ENCODE measurements at regions not wholly inside any gene's neighbourhood (a gene's known extent, or its start where the extent isn't known, plus 50 kb on each side); places are given as distances from the start of the nearest gene placed in this dataset.

GRCh38 chr1:25106352-25106751 lies 126.0 kb downstream of the SYF2 start:
- Histone ChIP-seq H3K4me3 (no peak overlapping the region), H3K27ac (no peak overlapping the region), H3K36me3 (no peaks in the 10 kb centered on the region), H3K4me1 (peaks cover 0 to 4% of the 10 kb centered on the region in 2 donors), H3K27me3 (no peaks in the 10 kb centered on the region), H3K9me3 (no peaks in the 10 kb centered on the region)
- no peak for TF ChIP-seq CTCF (IDR thresholded peaks at IDR 0.05 in 4 of 5, conservative IDR thresholded peaks at IDR 0.05 in 1 of 5)
- TF ChIP-seq POLR2A (IDR thresholded peaks at IDR 0.05) = no peak
- intact Hi-C loops (cut with DNase I; ENCODE audit: low total_unique reads) (no loop called here), in situ Hi-C loops (cut with MboI; ENCODE audit: low sequenced_read_pairs in 4 of 4) (loop anchor here in 1 of 4 donors (10.0 kb wide), 2 partner anchors 172 to 252 kb away; partner anchors contain the start of gene RUNX3)
- DNase-seq = no peak
- ATAC-seq = no peak

- H3K36me3 ChIP-seq = no peaks in the 10 kb centered on the region
- TF ChIP-seq CTCF (IDR thresholded peaks at IDR 0.05 in 4 of 5, conservative IDR thresholded peaks at IDR 0.05 in 1 of 5) (no peak), POLR2A (IDR thresholded peaks at IDR 0.05) (no peak)
- intact Hi-C loops (cut with DNase I; ENCODE audit: low total_unique reads) = no loop called here
- DNase-seq (no peak), ATAC-seq (no peak)
- no peak overlapping the region for H3K27ac ChIP-seq
- no peaks in the 10 kb centered on the region for H3K27me3 ChIP-seq
- no peaks in the 10 kb centered on the region for H3K9me3 ChIP-seq
- in situ Hi-C loops (cut with MboI; ENCODE audit: low sequenced_read_pairs in 4 of 4) = loop anchor here in 1 of 4 donors (10.0 kb wide), 2 partner anchors 171 to 251 kb away; partner anchors contain the start of gene RUNX3
- no peak overlapping the region for H3K4me3 ChIP-seq
- H3K4me1 ChIP-seq = peaks cover 0 to 4% of the 10 kb centered on the region in 2 donors
These were observed 126.5 kb downstream of the SYF2 start for GRCh38 chr1:25105836-25106235.

GRCh38 chr1:25104932-25105561 lies 127.3 kb downstream of the SYF2 start:
- Histone ChIP-seq H3K27ac (no peak overlapping the region), H3K36me3 (no peaks in the 10 kb centered on the region), H3K27me3 (no peaks in the 10 kb centered on the region), H3K4me3 (no peak overlapping the region), H3K9me3 (no peaks in the 10 kb centered on the region), H3K4me1 (peaks cover 0 to 4% of the 10 kb centered on the region in 2 donors)
- no peak for DNase-seq
- no peak for TF ChIP-seq POLR2A (IDR thresholded peaks at IDR 0.05)
- TF ChIP-seq CTCF (IDR thresholded peaks at IDR 0.05 in 4 of 5, conservative IDR thresholded peaks at IDR 0.05 in 1 of 5) = no peak
- intact Hi-C loops (cut with DNase I; ENCODE audit: low total_unique reads) (loop anchor here (5.0 kb wide), 1 partner anchor 68 kb away; no protein-coding TSS in a partner anchor), in situ Hi-C loops (cut with MboI; ENCODE audit: low sequenced_read_pairs in 4 of 4) (loop anchor here in 1 of 4 donors (10.0 kb wide), 2 partner anchors 170 to 250 kb away; partner anchors contain the start of gene RUNX3)
- ATAC-seq = no peak

- DNase-seq = no peak
- in situ Hi-C loops (cut with MboI; ENCODE audit: low sequenced_read_pairs in 4 of 4) = loop anchor here in 1 of 4 donors (10.0 kb wide), 2 partner anchors 168 to 248 kb away; partner anchors contain the start of gene RUNX3
These were observed 129.0 kb downstream of the SYF2 start for GRCh38 chr1:25103164-25103795.

More at GRCh38 chr1:25103164-25103795, 129.0 kb downstream of the SYF2 start:
- H3K27ac ChIP-seq = no peak overlapping the region
- intact Hi-C loops (cut with DNase I; ENCODE audit: low total_unique reads) = loop anchor here (5.0 kb wide), 1 partner anchor 66 kb away; no protein-coding TSS in a partner anchor
- H3K4me1 ChIP-seq = peaks cover 0 to 4% of the 10 kb centered on the region in 2 donors
- no peaks in the 10 kb centered on the region for H3K27me3 ChIP-seq
- H3K9me3 ChIP-seq = no peaks in the 10 kb centered on the region
- no peak overlapping the region for H3K4me3 ChIP-seq
- no peaks in the 10 kb centered on the region for H3K36me3 ChIP-seq
- no peak for ATAC-seq
- TF ChIP-seq CTCF (IDR thresholded peaks at IDR 0.05 in 4 of 5, conservative IDR thresholded peaks at IDR 0.05 in 1 of 5) = no peak
